ENCODE measurements at regions not wholly inside any gene's neighbourhood (a gene's known extent, or its start where the extent isn't known, plus 50 kb on each side); places are given as distances from the start of the nearest gene placed in this dataset.

DNA sequence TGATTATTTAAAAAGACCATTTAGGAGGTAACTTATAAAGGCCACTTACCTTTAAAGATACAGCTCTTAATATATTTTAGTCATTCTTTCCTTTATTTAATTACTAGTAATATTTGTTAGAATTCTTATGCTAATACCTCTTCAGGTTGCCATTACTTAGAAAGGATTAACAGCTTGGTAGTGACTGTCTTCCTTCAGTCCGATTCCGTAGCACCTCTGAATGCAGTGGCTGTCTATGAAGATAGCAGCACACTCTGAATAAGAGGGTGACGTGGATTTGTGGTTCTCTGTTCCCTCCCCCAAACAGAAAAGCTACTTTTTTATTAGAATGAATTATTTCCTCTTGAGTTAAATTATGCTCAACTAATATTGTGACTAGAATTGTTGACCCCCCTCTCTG lies 92.6 kb upstream of the TENM3 start:
- no peak for TF ChIP-seq CTCF (IDR thresholded peaks at IDR 0.05; ENCODE audit: low read length)
- TF ChIP-seq EZH2phosphoT487 (IDR thresholded peaks at IDR 0.05; ENCODE audit: low read length), result no peak

Measured in MM.1S (cell line).